ENCODE measurements at regions not wholly inside any gene's neighbourhood (a gene's known extent, or its start where the extent isn't known, plus 50 kb on each side); places are given as distances from the start of the nearest gene placed in this dataset.

DNA sequence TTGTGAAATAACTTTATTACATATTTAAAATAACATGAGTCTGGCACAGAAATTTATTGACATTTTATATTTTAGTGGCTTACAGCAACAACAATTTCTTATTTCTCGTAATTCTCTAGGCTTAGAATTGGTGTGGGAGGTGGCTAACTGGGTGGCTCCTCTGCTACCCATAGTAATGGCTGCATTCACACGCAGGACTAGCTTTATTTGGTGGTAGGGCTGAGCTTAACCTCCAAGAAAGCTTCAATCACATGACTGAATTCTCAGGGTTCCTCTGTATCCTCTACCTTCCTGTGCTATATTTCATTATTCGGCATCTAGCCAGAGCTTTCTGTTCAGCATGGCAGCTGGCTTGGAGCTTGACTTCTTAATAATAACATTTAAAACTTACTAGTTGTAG, 138.8 kb downstream of the ZWINT start:
- no peak for TF ChIP-seq CTCF (IDR thresholded peaks at IDR 0.05; ENCODE audit: insufficient read depth, low read depth, low read length)
- no peak for TF ChIP-seq EZH2 (IDR thresholded peaks at IDR 0.05; ENCODE audit: insufficient read depth, low read length)

Data from astrocyte (in vitro differentiated cells and primary cell).